HEK293 (cell line): ENCODE measurements at regions not wholly inside any gene's neighbourhood (a gene's known extent, or its start where the extent isn't known, plus 50 kb on each side); places are given as distances from the start of the nearest gene placed in this dataset.

Source experiments
- CTCF ChIA-PET: fragments of 350-600 bp; formaldehyde crosslinking; extraction: SDS; loops from one replicate; lab custom pipeline; 2021; ENCODE audit warnings: antibody characterized with exemption; lab: Yijun Ruan, JAX
- POLR2A ChIA-PET: fragments of 300-600 bp; formaldehyde crosslinking; extraction: SDS; loops from one replicate; lab custom pipeline; 2020; ENCODE audit warnings: antibody characterized with exemption, inconsistent platforms; lab: Yijun Ruan, JAX
- H3K27ac ChIP-seq: fragments of 200-500 bp; sonication (Bioruptor generic); 2 replicates; pipeline ENCODE4 v1.5.1; 2014; ENCODE audit warnings: low read depth, low read length, control low read depth, inconsistent platforms; ENCODE audit errors: extremely low read depth
- H3K36me3 ChIP-seq, 2 experiments: fragments of 200-500 bp in 1 of 2; sonication (Bioruptor generic) in 1 of 2; 1 replicate in 1 of 2; 2 replicates in 1 of 2; pipeline ENCODE4 v1.5.1; 2014 to 2017; ENCODE audit warnings: inconsistent platforms in 2 of 2, low read length in 2 of 2; ENCODE audit not compliant: control insufficient read depth in 2 of 2, insufficient read depth in 1 of 2
- H3K4me1 ChIP-seq: fragments of 200-500 bp; sonication (Bioruptor generic); 2 replicates; pipeline ENCODE4 v1.5.1; 2014; ENCODE audit warnings: mild to moderate bottlenecking, low read length, inconsistent platforms; ENCODE audit not compliant: control insufficient read depth, insufficient read depth
- H3K4me3 ChIP-seq: 2 replicates; pipeline ENCODE4 v1.5.1; 2011; ENCODE audit warnings: low read depth, mild to moderate bottlenecking, control low read depth, low read length, moderate library complexity
- H3K9me3 ChIP-seq: fragments of 200-500 bp; sonication (Bioruptor generic); 2 replicates; pipeline ENCODE4 v1.5.1; 2014; ENCODE audit warnings: low read depth, low read length, inconsistent platforms; ENCODE audit not compliant: control insufficient read depth, insufficient read depth
- BCL11A ChIP-seq: fragments of 450-650 bp; formaldehyde crosslinking; IDR thresholded peaks from 2 replicates; pipeline ENCODE4 v1.5.1; 2016; ENCODE audit warnings: low read depth, missing biosample characterization, missing genetic modification characterization
- FEZF1 ChIP-seq: fragments of 450-650 bp; formaldehyde crosslinking; IDR thresholded peaks from 2 replicates; pipeline ENCODE4 v1.5.1; 2016; ENCODE audit warnings: missing biosample characterization, missing genetic modification characterization
- GLIS1 ChIP-seq: fragments of 450-650 bp; formaldehyde crosslinking; IDR thresholded peaks from 2 replicates; pipeline ENCODE4 v1.5.1; 2016; ENCODE audit warnings: missing biosample characterization, missing genetic modification characterization
- IKZF3 ChIP-seq: fragments of 450-650 bp; IDR thresholded peaks from 2 replicates; pipeline ENCODE4 v1.5.0; 2018; ENCODE audit warnings: missing biosample characterization, mild to moderate bottlenecking, missing genetic modification characterization, moderate library complexity
- SP2 ChIP-seq: fragments of 450-650 bp; formaldehyde crosslinking; IDR thresholded peaks from 2 replicates; pipeline ENCODE4 v1.5.1; 2016; ENCODE audit warnings: missing biosample characterization, missing genetic modification characterization
- SP3 ChIP-seq: fragments of 450-650 bp; formaldehyde crosslinking; IDR thresholded peaks from 2 replicates; pipeline ENCODE4 v1.5.1; 2016; ENCODE audit warnings: missing biosample characterization, missing genetic modification characterization
- TCF7L2 ChIP-seq: IDR thresholded peaks from 2 replicates; pipeline ENCODE4 v1.6.1; 2011; ENCODE audit warnings: low read depth, mild to moderate bottlenecking, inconsistent platforms, low read length, moderate library complexity, borderline replicate concordance
- TRIM28 ChIP-seq: IDR thresholded peaks from 2 replicates; pipeline ENCODE4 v1.6.1; 2011; ENCODE audit warnings: low read length, control low read depth, borderline replicate concordance
- YY1 ChIP-seq: fragments of 450-650 bp; formaldehyde crosslinking; IDR thresholded peaks from 2 replicates; pipeline ENCODE4 v1.5.1; 2018; ENCODE audit warnings: missing biosample characterization, missing genetic modification characterization
- ZBTB21 ChIP-seq: fragments of 450-650 bp; formaldehyde crosslinking; IDR thresholded peaks from 2 replicates; pipeline ENCODE4 v1.5.1; 2017; ENCODE audit warnings: missing biosample characterization, missing genetic modification characterization
- ZFHX2 ChIP-seq: fragments of 450-650 bp; formaldehyde crosslinking; conservative IDR thresholded peaks from 2 replicates; pipeline ENCODE4 v1.5.1; 2016; ENCODE audit warnings: missing biosample characterization, missing genetic modification characterization
- ZNF175 ChIP-seq: fragments of 450-650 bp; formaldehyde crosslinking; IDR thresholded peaks from 2 replicates; pipeline ENCODE4 v1.5.1; 2016; ENCODE audit warnings: missing biosample characterization, missing genetic modification characterization
- ZNF202 ChIP-seq: fragments of 450-650 bp; formaldehyde crosslinking; IDR thresholded peaks from 2 replicates; pipeline ENCODE4 v1.5.1; 2016; ENCODE audit warnings: missing biosample characterization, missing genetic modification characterization, borderline replicate concordance
- ZNF223 ChIP-seq: fragments of 450-650 bp; formaldehyde crosslinking; IDR thresholded peaks from 2 replicates; pipeline ENCODE4 v1.5.1; 2016; ENCODE audit warnings: missing biosample characterization, missing genetic modification characterization
- ZNF274 ChIP-seq, 2 experiments: fragments of 200-500 bp in 1 of 2; fragments of 450-650 bp in 1 of 2; sonication (Bioruptor generic) in 1 of 2; formaldehyde crosslinking in 1 of 2; IDR thresholded peaks; 2 replicates each; pipeline versions ENCODE4 v1.5.1 to v1.6.1; 2014 to 2016; ENCODE audit warnings: borderline replicate concordance in 1 of 2, inconsistent platforms in 1 of 2, low read length in 1 of 2, missing biosample characterization in 1 of 2, missing genetic modification characterization in 1 of 2
- ZNF324 ChIP-seq: fragments of 450-650 bp; formaldehyde crosslinking; IDR thresholded peaks from 2 replicates; pipeline ENCODE4 v1.5.1; 2016; ENCODE audit warnings: missing biosample characterization, missing genetic modification characterization
- ZNF433 ChIP-seq: fragments of 450-650 bp; formaldehyde crosslinking; IDR thresholded peaks from 2 replicates; pipeline ENCODE4 v1.5.1; 2016; ENCODE audit warnings: missing biosample characterization, missing genetic modification characterization, low read depth
- ZNF449 ChIP-seq: fragments of 450-650 bp; formaldehyde crosslinking; IDR thresholded peaks from 2 replicates; pipeline ENCODE4 v1.5.1; 2017; ENCODE audit warnings: missing biosample characterization, mild to moderate bottlenecking, missing genetic modification characterization, moderate library complexity
- ZNF510 ChIP-seq: fragments of 450-650 bp; formaldehyde crosslinking; IDR thresholded peaks from 2 replicates; pipeline ENCODE4 v1.5.1; 2018; ENCODE audit warnings: mild to moderate bottlenecking, missing genetic modification characterization, missing biosample characterization; ENCODE audit not compliant: insufficient replicate concordance
- ZNF529 ChIP-seq: fragments of 450-650 bp; formaldehyde crosslinking; IDR thresholded peaks from 2 replicates; pipeline ENCODE4 v1.5.1; 2017; ENCODE audit warnings: missing genetic modification characterization, missing biosample characterization; ENCODE audit not compliant: insufficient replicate concordance
- ZNF544 ChIP-seq: fragments of 450-650 bp; formaldehyde crosslinking; IDR thresholded peaks from 2 replicates; pipeline ENCODE4 v1.5.0; 2017; ENCODE audit warnings: missing biosample characterization, missing genetic modification characterization
- ZNF626 ChIP-seq: fragments of 450-650 bp; sonication (Bioruptor Pico); formaldehyde crosslinking; IDR thresholded peaks from 2 replicates; pipeline ENCODE4 v1.5.1; 2018; ENCODE audit warnings: missing biosample characterization, missing genetic modification characterization, inconsistent platforms
- ZNF660 ChIP-seq: fragments of 450-650 bp; IDR thresholded peaks from 2 replicates; pipeline ENCODE4 v1.5.1; 2018; ENCODE audit warnings: missing biosample characterization, mild to moderate bottlenecking, missing genetic modification characterization
- ZNF677 ChIP-seq: fragments of 450-650 bp; IDR thresholded peaks from 2 replicates; pipeline ENCODE4 v1.5.0; 2018; ENCODE audit warnings: missing biosample characterization, mild to moderate bottlenecking, missing genetic modification characterization, moderate library complexity
- ZNF768 ChIP-seq: fragments of 450-650 bp; formaldehyde crosslinking; IDR thresholded peaks from 2 replicates; pipeline ENCODE4 v1.5.1; 2018; ENCODE audit warnings: missing biosample characterization, mild to moderate bottlenecking, missing genetic modification characterization
- ZNF785 ChIP-seq: fragments of 450-650 bp; formaldehyde crosslinking; IDR thresholded peaks from 2 replicates; pipeline ENCODE4 v1.5.1; 2016; ENCODE audit warnings: missing biosample characterization, missing genetic modification characterization
- TF ChIP-seq, protein P1 (sequence below): fragments of 450-650 bp; formaldehyde crosslinking; IDR thresholded peaks from 2 replicates; pipeline ENCODE4 v1.5.1; 2017; ENCODE audit warnings: missing biosample characterization, missing genetic modification characterization
- TF ChIP-seq, protein P2 (sequence below): fragments of 450-650 bp; formaldehyde crosslinking; IDR thresholded peaks from 2 replicates; pipeline ENCODE4; 2016; ENCODE audit warnings: missing biosample characterization, missing genetic modification characterization

DNA sequence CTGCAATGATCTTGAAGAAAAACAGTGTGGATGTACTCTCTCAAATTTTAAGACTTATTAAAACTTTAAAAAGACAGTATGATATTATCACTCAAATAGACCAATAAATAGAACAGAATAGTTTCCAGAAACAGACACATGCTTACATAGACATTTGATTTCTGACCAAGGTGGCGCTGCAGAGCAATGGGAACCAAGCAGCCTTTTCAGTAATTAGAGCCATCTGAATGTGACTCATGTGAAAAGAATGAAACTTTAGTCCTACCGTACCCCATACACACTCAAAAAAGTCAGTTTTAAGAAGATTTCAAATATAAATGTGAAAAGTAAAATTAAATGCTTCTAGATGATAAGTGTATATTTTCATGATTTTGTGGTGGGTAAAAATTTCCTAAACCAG is 74.2 kb upstream of the MS4A8 start:
- POLR2A ChIA-PET = no interaction called here
- Histone ChIP-seq H3K4me1 (no peaks in the 10 kb centered on the region), H3K36me3 (no peaks in the 10 kb centered on the region), H3K4me3 (no peak overlapping the region), H3K27ac (no peak overlapping the region), H3K9me3 (no peaks in the 10 kb centered on the region)
- CTCF ChIA-PET = interaction anchor here (0.7 to 1.2 kb wide), 2 partner anchors 360 to 454 kb away, joined by 3 read pairs; no protein-coding TSS in a partner anchor
- TF ChIP-seq ZNF175 (tag by site-specific recombination) (no peak), FEZF1 (tag by site-specific recombination) (no peak), ZNF223 (tag by site-specific recombination) (no peak), ZNF677 (tag by site-specific recombination) (no peak), ZNF324 (no peak), ZNF660 (tag by site-specific recombination) (no peak), ZNF768 (tag by site-specific recombination) (no peak), TRIM28 (no peak), ZNF626 (tag by site-specific recombination) (no peak), GLIS1 (tag by site-specific recombination) (no peak), ZNF510 (tag by site-specific recombination) (no peak), SP2 (tag by site-specific recombination) (no peak), ZFHX2 (tag by site-specific recombination) (no peak)
- TF ChIP-seq, all 188 proteins: peak for 0

DNA sequence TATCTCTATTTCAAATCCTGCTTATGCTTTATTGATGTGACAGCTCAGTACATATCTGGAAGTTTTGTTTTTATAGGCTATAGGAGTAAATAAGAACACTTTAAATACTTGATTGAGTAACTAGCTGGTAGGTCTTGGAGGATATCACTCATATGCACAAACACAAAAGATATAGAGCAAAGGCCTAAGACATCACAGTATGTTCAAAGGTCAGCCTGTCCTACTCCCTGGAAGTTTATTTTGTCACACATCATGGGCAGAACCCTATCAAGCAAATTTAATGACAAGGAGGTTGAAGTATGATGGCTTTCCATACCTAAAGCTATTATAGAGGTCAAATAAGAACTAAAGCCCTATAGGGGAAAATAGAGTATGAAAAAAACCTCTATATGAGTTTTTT is 70.0 kb upstream of the MS4A8 start:
- H3K4me3 ChIP-seq = no peak overlapping the region
- no peak overlapping the region for H3K27ac ChIP-seq
- ChIA-PET POLR2A (no interaction called here), CTCF (interaction anchor here (0.7 to 1.2 kb wide), 2 partner anchors 378 to 558 kb away, joined by 3 to 6 read pairs; no protein-coding TSS in a partner anchor)
- H3K9me3 ChIP-seq = no peaks in the 10 kb centered on the region
- TF ChIP-seq, protein P1, sequence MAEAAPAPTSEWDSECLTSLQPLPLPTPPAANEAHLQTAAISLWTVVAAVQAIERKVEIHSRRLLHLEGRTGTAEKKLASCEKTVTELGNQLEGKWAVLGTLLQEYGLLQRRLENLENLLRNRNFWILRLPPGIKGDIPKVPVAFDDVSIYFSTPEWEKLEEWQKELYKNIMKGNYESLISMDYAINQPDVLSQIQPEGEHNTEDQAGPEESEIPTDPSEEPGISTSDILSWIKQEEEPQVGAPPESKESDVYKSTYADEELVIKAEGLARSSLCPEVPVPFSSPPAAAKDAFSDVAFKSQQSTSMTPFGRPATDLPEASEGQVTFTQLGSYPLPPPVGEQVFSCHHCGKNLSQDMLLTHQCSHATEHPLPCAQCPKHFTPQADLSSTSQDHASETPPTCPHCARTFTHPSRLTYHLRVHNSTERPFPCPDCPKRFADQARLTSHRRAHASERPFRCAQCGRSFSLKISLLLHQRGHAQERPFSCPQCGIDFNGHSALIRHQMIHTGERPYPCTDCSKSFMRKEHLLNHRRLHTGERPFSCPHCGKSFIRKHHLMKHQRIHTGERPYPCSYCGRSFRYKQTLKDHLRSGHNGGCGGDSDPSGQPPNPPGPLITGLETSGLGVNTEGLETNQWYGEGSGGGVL = no peak
- no peak for TF ChIP-seq ZNF202
- TF ChIP-seq, protein P2, sequence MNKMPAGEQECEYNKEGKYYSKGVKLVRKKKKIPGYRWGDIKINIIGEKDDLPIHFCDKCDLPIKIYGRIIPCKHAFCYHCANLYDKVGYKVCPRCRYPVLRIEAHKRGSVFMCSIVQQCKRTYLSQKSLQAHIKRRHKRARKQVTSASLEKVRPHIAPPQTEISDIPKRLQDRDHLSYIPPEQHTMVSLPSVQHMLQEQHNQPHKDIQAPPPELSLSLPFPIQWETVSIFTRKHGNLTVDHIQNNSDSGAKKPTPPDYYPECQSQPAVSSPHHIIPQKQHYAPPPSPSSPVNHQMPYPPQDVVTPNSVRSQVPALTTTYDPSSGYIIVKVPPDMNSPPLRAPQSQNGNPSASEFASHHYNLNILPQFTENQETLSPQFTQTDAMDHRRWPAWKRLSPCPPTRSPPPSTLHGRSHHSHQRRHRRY (tag by site-specific recombination) = no peak
- no peak for TF ChIP-seq ZNF544 (tag by site-specific recombination)
- no peak for TF ChIP-seq ZNF785 (tag by site-specific recombination)
- no peak for TF ChIP-seq ZNF274 (IDR thresholded peaks at IDR 0.05; ENCODE audit: low read length)
- TF ChIP-seq ZNF274 (tag by site-specific recombination; IDR thresholded peaks at IDR 0.05; ENCODE audit: borderline replicate concordance) = no peak
- TF ChIP-seq BCL11A (tag by site-specific recombination) = no peak
- TF ChIP-seq IKZF3 (tag by site-specific recombination) = no peak
- no peak for TF ChIP-seq ZNF433 (tag by site-specific recombination)
- no peak for TF ChIP-seq ZNF449 (tag by site-specific recombination)
- TF ChIP-seq TRIM28 = no peak
- TF ChIP-seq SP3 (tag by site-specific recombination) = no peak
- TF ChIP-seq ZBTB21 (tag by site-specific recombination) = no peak
- no peak for TF ChIP-seq YY1 (tag by site-specific recombination)
- no peak for TF ChIP-seq ZNF529
- no peak for TF ChIP-seq TCF7L2
- no peaks in the 10 kb centered on the region for H3K4me1 ChIP-seq
- no peaks in the 10 kb centered on the region for H3K36me3 ChIP-seq
